ENCODE measurements at regions not wholly inside any gene's neighbourhood (a gene's known extent, or its start where the extent isn't known, plus 50 kb on each side); places are given as distances from the start of the nearest gene placed in this dataset.

DNA sequence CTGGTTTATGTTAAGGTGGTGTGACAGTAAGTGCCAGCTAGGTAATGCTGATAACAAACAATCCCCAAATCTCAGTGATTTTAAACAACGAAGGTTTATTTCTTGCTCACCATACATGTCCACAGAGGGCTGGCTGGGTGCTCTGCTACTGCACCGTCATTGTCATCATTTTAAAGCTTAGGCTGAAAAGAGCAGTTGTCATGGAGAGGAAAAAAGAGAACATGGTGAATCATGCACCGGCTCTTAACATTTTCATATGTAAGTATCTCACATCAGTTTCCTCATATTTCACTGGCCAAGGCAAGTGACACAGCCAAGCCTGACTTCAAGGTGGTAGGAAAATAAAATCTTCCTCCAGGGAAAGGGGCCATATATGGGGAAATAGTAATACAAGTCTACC lies 746.9 kb downstream of the SORCS3 start:
- Histone ChIP-seq H3K27me3 (no peaks in the 10 kb centered on the region), H3K27ac (no peak overlapping the region), H3K36me3 (no peaks in the 10 kb centered on the region), H3K4me3 (no peak overlapping the region), H3K4me1 (no peaks in the 10 kb centered on the region), H3K9me3 (no peaks in the 10 kb centered on the region)
- DNase-seq (ENCODE audit: extremely low spot score in 2 of 2), result no peak
- TF ChIP-seq POLR2A (IDR thresholded peaks at IDR 0.05), result no peak
- TF ChIP-seq, protein P1, sequence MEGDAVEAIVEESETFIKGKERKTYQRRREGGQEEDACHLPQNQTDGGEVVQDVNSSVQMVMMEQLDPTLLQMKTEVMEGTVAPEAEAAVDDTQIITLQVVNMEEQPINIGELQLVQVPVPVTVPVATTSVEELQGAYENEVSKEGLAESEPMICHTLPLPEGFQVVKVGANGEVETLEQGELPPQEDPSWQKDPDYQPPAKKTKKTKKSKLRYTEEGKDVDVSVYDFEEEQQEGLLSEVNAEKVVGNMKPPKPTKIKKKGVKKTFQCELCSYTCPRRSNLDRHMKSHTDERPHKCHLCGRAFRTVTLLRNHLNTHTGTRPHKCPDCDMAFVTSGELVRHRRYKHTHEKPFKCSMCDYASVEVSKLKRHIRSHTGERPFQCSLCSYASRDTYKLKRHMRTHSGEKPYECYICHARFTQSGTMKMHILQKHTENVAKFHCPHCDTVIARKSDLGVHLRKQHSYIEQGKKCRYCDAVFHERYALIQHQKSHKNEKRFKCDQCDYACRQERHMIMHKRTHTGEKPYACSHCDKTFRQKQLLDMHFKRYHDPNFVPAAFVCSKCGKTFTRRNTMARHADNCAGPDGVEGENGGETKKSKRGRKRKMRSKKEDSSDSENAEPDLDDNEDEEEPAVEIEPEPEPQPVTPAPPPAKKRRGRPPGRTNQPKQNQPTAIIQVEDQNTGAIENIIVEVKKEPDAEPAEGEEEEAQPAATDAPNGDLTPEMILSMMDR (IDR thresholded peaks at IDR 0.05), result no peak
- TF ChIP-seq POLR2AphosphoS5 (IDR thresholded peaks at IDR 0.05; ENCODE audit: insufficient read depth in 1 of 2, low read depth in 1 of 2), result no peak
- intact Hi-C loops (cut with DNase I), result no loop called here

DNA sequence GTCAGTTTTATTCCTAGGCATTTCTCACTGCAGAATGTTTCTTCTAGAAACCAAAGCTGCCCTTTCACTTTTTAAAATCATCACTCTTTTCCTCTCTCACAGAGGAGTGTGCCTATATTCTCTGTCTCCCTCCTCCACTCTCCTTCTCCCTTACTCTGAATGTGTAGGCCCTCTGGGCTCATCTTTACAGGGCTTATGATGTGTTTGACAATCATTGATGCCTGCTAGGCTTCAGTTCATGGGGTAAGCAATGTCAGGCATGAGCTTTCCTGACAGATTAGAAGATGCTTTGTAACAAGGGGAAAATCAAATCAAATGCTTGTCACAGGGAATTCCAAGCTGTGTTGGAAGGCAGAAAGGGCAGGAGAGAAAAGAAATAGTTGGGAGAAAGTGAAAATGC lies 742.9 kb downstream of the SORCS3 start:
- intact Hi-C loops (cut with DNase I), result no loop called here
- Histone ChIP-seq H3K9me3 (no peaks in the 10 kb centered on the region), H3K27ac (no peak overlapping the region), H3K4me3 (no peak overlapping the region), H3K27me3 (no peaks in the 10 kb centered on the region), H3K4me1 (no peaks in the 10 kb centered on the region), H3K36me3 (no peaks in the 10 kb centered on the region)
- no peak for TF ChIP-seq POLR2A (IDR thresholded peaks at IDR 0.05)
- no peak for TF ChIP-seq POLR2AphosphoS5 (IDR thresholded peaks at IDR 0.05; ENCODE audit: insufficient read depth in 1 of 2, low read depth in 1 of 2)
- TF ChIP-seq, protein P1 (IDR thresholded peaks at IDR 0.05), result no peak
- DNase-seq (ENCODE audit: extremely low spot score in 2 of 2), result no peak

DNA sequence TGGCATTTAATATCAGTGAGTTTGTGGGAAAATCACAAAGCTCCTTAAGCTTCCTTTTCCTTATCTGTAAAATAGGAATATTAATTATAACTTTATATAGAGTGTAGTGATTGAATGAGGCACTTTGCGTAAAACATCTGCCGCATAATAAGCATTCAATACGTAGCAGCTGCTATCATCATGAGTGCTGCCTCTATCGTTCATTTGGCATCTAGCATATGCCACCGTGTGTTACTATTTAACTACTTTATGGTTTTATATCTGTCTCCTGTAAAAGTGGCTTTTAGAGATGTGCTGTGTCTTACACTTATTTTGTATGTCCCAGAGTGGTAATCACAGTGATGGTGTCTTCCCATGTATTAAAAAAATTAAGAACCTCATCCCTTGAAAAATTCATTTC lies 729.6 kb downstream of the SORCS3 start:
- Histone ChIP-seq H3K27ac (no peak overlapping the region), H3K27me3 (no peaks in the 10 kb centered on the region), H3K4me1 (no peaks in the 10 kb centered on the region), H3K36me3 (no peaks in the 10 kb centered on the region), H3K4me3 (no peak overlapping the region), H3K9me3 (no peaks in the 10 kb centered on the region)
- DNase-seq (ENCODE audit: extremely low spot score in 2 of 2), result no peak
- intact Hi-C loops (cut with DNase I), result no loop called here
- no peak for TF ChIP-seq POLR2A (IDR thresholded peaks at IDR 0.05)
- TF ChIP-seq POLR2AphosphoS5 (IDR thresholded peaks at IDR 0.05; ENCODE audit: insufficient read depth in 1 of 2, low read depth in 1 of 2), result no peak
- TF ChIP-seq, protein P1 (IDR thresholded peaks at IDR 0.05), result no peak

DNA sequence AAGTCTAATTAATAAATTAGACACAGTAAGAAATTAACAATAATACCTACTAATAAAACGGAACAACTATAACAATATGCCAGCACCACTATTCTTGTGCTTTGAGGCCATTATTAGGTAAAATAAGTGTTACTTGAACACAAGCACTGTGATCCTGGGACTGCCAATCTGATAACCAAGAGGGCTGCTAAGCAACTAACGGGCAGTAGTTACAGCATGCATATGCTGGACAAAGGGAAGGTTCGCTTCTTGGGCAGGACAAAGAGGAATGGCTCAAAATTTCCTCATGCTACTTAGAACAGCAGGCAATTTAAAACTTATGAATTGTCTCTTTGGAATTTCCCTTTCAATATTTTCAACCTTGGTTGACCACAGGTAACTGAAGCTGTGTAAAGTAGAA lies 718.6 kb downstream of the SORCS3 start:
- H3K27ac ChIP-seq, result no peak overlapping the region
- H3K4me3 ChIP-seq, result no peak overlapping the region
- no peaks in the 10 kb centered on the region for H3K4me1 ChIP-seq
- DNase-seq (ENCODE audit: extremely low spot score in 2 of 2), result no peak
- H3K36me3 ChIP-seq, result no peaks in the 10 kb centered on the region
- no peaks in the 10 kb centered on the region for H3K9me3 ChIP-seq
- intact Hi-C loops (cut with DNase I), result no loop called here
- TF ChIP-seq POLR2AphosphoS5 (IDR thresholded peaks at IDR 0.05; ENCODE audit: insufficient read depth in 1 of 2, low read depth in 1 of 2), result no peak
- no peak for TF ChIP-seq POLR2A (IDR thresholded peaks at IDR 0.05)
- TF ChIP-seq, protein P1 (IDR thresholded peaks at IDR 0.05), result no peak
- H3K27me3 ChIP-seq, result no peaks in the 10 kb centered on the region

DNA sequence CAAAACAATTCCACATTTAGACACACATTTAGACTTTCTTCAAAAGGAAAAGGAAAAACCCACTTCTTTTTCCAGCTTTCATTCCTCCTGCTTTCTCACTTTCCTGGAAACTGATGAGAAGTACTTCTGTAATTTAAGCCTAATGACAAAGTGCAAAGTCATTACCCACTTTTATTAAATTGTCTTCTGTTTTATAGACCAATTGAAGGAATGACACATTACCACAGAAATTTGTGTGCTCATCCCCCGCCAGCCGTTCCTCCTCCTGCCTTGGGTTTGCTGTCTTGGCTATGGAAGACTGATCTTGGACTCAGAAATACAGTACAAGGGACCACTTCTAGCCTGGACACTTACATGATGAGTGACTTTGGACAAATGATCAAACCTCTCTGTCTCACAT lies 717.8 kb downstream of the SORCS3 start:
- Histone ChIP-seq H3K4me1 (no peaks in the 10 kb centered on the region), H3K27me3 (no peaks in the 10 kb centered on the region), H3K27ac (no peak overlapping the region), H3K9me3 (no peaks in the 10 kb centered on the region), H3K36me3 (no peaks in the 10 kb centered on the region), H3K4me3 (no peak overlapping the region)
- TF ChIP-seq POLR2A (IDR thresholded peaks at IDR 0.05) (no peak), POLR2AphosphoS5 (IDR thresholded peaks at IDR 0.05; ENCODE audit: insufficient read depth in 1 of 2, low read depth in 1 of 2) (no peak)
- TF ChIP-seq, protein P1 (IDR thresholded peaks at IDR 0.05), result no peak
- DNase-seq (ENCODE audit: extremely low spot score in 2 of 2), result no peak
- intact Hi-C loops (cut with DNase I), result no loop called here
